ENCODE measurements at regions not wholly inside any gene's neighbourhood (a gene's known extent, or its start where the extent isn't known, plus 50 kb on each side); places are given as distances from the start of the nearest gene placed in this dataset.

GRCh38 chr6:169082093-169082492, 171.6 kb downstream of the THBS2 start:
- no peak for TF ChIP-seq CTCF (IDR thresholded peaks at IDR 0.05; ENCODE audit: low read depth, low read length)
- no peak overlapping the region for H3K4me3 ChIP-seq (ENCODE audit: low read depth, low read length)

GRCh38 chr6:169081248-169081647, 172.4 kb downstream of the THBS2 start:
- H3K4me3 ChIP-seq (ENCODE audit: low read depth, low read length) = no peak overlapping the region
- TF ChIP-seq CTCF (IDR thresholded peaks at IDR 0.05; ENCODE audit: low read depth, low read length) = no peak

GRCh38 chr6:169079650-169080049, 174.0 kb downstream of the THBS2 start:
- TF ChIP-seq CTCF (IDR thresholded peaks at IDR 0.05; ENCODE audit: low read depth, low read length) = no peak
- H3K4me3 ChIP-seq (ENCODE audit: low read depth, low read length) = no peak overlapping the region

GRCh38 chr6:169078399-169079145, 175.1 kb downstream of the THBS2 start:
- TF ChIP-seq CTCF (IDR thresholded peaks at IDR 0.05; ENCODE audit: low read depth, low read length) = no peak
- H3K4me3 ChIP-seq (ENCODE audit: low read depth, low read length) = no peak overlapping the region

GRCh38 chr6:169075915-169076654, 177.6 kb downstream of the THBS2 start:
- no peak overlapping the region for H3K4me3 ChIP-seq (ENCODE audit: low read depth, low read length)
- no peak for TF ChIP-seq CTCF (IDR thresholded peaks at IDR 0.05; ENCODE audit: low read depth, low read length)

GRCh38 chr6:169075211-169075914, 178.3 kb downstream of the THBS2 start:
- no peak for TF ChIP-seq CTCF (IDR thresholded peaks at IDR 0.05; ENCODE audit: low read depth, low read length)
- no peak overlapping the region for H3K4me3 ChIP-seq (ENCODE audit: low read depth, low read length)

GRCh38 chr6:169074526-169074925, 179.1 kb downstream of the THBS2 start:
- no peak for TF ChIP-seq CTCF (IDR thresholded peaks at IDR 0.05; ENCODE audit: low read depth, low read length)

More at GRCh38 chr6:169074526-169074925, 179.1 kb downstream of the THBS2 start:
- H3K4me3 ChIP-seq (ENCODE audit: low read depth, low read length) = no peak overlapping the region
